Liver (tissue), 8 donors: ENCODE measurements at regions not wholly inside any gene's neighbourhood (a gene's known extent, or its start where the extent isn't known, plus 50 kb on each side); places are given as distances from the start of the nearest gene placed in this dataset.
"Not testable (repeated sequence)": the region's sequence is repeated elsewhere in the genome, so short reads cannot be mapped to it uniquely, and the experiment has no call there.

ENCODE experiments used
- DNase-seq: peaks from one replicate; pipeline ENCODE4 v3.0.0-alpha.2; 2017; ENCODE audit warnings: low spot score
- H3K27ac ChIP-seq, 2 donors: one replicate each; pipeline ENCODE4 v1.7.0; 2013; ENCODE audit warnings: inconsistent platforms in 2 of 2, low read length in 2 of 2, control low read depth in 1 of 2, low read depth in 1 of 2, mild to moderate bottlenecking in 1 of 2
- H3K27me3 ChIP-seq, 4 donors: one replicate each; pipeline versions ENCODE4 v1.6.1 to v1.7.0; 2013; ENCODE audit warnings: low read length in 3 of 4, inconsistent platforms in 1 of 4, mild to moderate bottlenecking in 1 of 4, moderate library complexity in 1 of 4; ENCODE audit not compliant: control insufficient read depth in 4 of 4, insufficient read depth in 4 of 4
- H3K36me3 ChIP-seq, 4 donors: one replicate each; pipeline versions ENCODE4 v1.6.1 to v1.7.0; 2013; ENCODE audit warnings: low read length in 3 of 4, mild to moderate bottlenecking in 3 of 4, low read depth in 1 of 4, moderate library complexity in 1 of 4; ENCODE audit not compliant: control insufficient read depth in 4 of 4, insufficient read depth in 3 of 4
- H3K4me1 ChIP-seq, 4 donors: one replicate each; pipeline versions ENCODE4 v1.6.1 to v1.7.0; 2013; ENCODE audit warnings: low read length in 3 of 4, mild to moderate bottlenecking in 3 of 4, moderate library complexity in 1 of 4; ENCODE audit not compliant: control insufficient read depth in 4 of 4, insufficient read depth in 4 of 4
- H3K4me3 ChIP-seq, 3 donors: one replicate each; pipeline versions ENCODE4 v1.6.1 to v1.7.0; 2013; ENCODE audit warnings: low read length in 3 of 3, control low read depth in 1 of 3, low read depth in 1 of 3, mild to moderate bottlenecking in 1 of 3
- H3K9ac ChIP-seq, 2 donors: one replicate each; pipeline ENCODE4 v1.7.0; 2013; ENCODE audit warnings: low read length in 2 of 2, mild to moderate bottlenecking in 2 of 2, moderate library complexity in 2 of 2, control low read depth in 1 of 2, low read depth in 1 of 2
- H3K9me3 ChIP-seq, 4 donors: one replicate each; pipeline versions ENCODE4 v1.6.1 to v1.7.0; 2013; ENCODE audit warnings: low read length in 3 of 4; ENCODE audit not compliant: control insufficient read depth in 4 of 4
- CTCF ChIP-seq: fragments of 150-350 bp; IDR thresholded peaks from 2 replicates; pipeline ENCODE4 v1.5.1; 2017; ENCODE audit warnings: improper control_type of control experiment, low read depth, low read length; ENCODE audit not compliant: missing input control
- HNF4A ChIP-seq, 2 donors: conservative IDR thresholded peaks; 2 replicates each; pipeline ENCODE4 v1.6.1; 2016; ENCODE audit warnings: antibody characterized with exemption in 2 of 2, mild to moderate bottlenecking in 2 of 2
- HNF4G ChIP-seq: IDR thresholded peaks from 2 replicates; pipeline ENCODE4 v1.6.1; 2016; ENCODE audit warnings: antibody characterized with exemption
- JUND ChIP-seq, 2 donors: IDR thresholded peaks; 2 replicates each; pipeline ENCODE4 v1.6.1; 2016; ENCODE audit warnings: antibody characterized with exemption in 2 of 2
- MAX ChIP-seq: IDR thresholded peaks from 2 replicates; pipeline ENCODE4 v1.6.1; 2016; ENCODE audit warnings: antibody characterized with exemption
- NR2F2 ChIP-seq: IDR thresholded peaks from 2 replicates; pipeline ENCODE4 v1.6.1; 2016; ENCODE audit warnings: antibody characterized with exemption
- RAD21 ChIP-seq, 2 donors: IDR thresholded peaks; 2 replicates each; pipeline ENCODE4 v1.6.1; 2016; ENCODE audit warnings: antibody characterized with exemption in 2 of 2, mild to moderate bottlenecking in 2 of 2
- RXRA ChIP-seq, 2 donors: IDR thresholded peaks; 2 replicates each; pipeline ENCODE4 v1.6.1; 2017 to 2018; ENCODE audit warnings: antibody characterized with exemption in 2 of 2, mild to moderate bottlenecking in 1 of 2
- SP1 ChIP-seq: IDR thresholded peaks from 2 replicates; pipeline ENCODE4 v1.6.1; 2018; ENCODE audit warnings: antibody characterized with exemption, mild to moderate bottlenecking
- ZBTB33 ChIP-seq: IDR thresholded peaks from 2 replicates; pipeline ENCODE4 v1.6.1; 2016; ENCODE audit warnings: antibody characterized with exemption
- whole genome bisulfite sequencing: extraction: QIAGEN DNeasy Blood & Tissue Kit; methylation state at CpG from one replicate; pipeline ENCODE4 v1.1.7; 2013; 5-methylcytosine and 5-hydroxymethylcytosine counted together
- donor health status: healthy.
- donor health status: healthy.
- donor health status: healthy.
- donor health status: healthy.
- donor health status: healthy.

GRCh38 chr16:29116207-29116606 lies 131.4 kb downstream of the LAT start:
- not testable (repeated sequence) for H3K27me3 ChIP-seq, H3K9me3 ChIP-seq, H3K4me3 ChIP-seq, H3K36me3 ChIP-seq, DNase-seq
- Histone ChIP-seq H3K27ac (peak overlapping the region; percentile 84 to 85), H3K4me1 (peaks cover 2 to 50% (median 20%) of the 10 kb centered on the region in 4 donors), H3K9ac (peak overlapping the region; percentile 50 to 60)
- 71% methylated on average over 12 of the region's 12 CpGs for WGBS

- H3K9ac ChIP-seq = peak overlapping the region; percentile 28 to 82
- peaks cover 2 to 50% (median 20%) of the 10 kb centered on the region in 4 donors for H3K4me1 ChIP-seq
- not testable (repeated sequence) for H3K4me3 ChIP-seq, DNase-seq, H3K9me3 ChIP-seq, H3K27me3 ChIP-seq, H3K36me3 ChIP-seq
- peak overlapping the region; percentile 84 to 85 for H3K27ac ChIP-seq
- WGBS = 27% methylated on average over 3 of the region's 3 CpGs
- peak; percentile 12 for TF ChIP-seq ZBTB33
Observed at GRCh38 chr16:29115802-29116141, 130.9 kb downstream of the LAT start.

- TF ChIP-seq SP1 (peak; percentile 79), RXRA (IDR thresholded peaks at IDR 0.05) (peak in 1 of 2 donors; percentile 36), CTCF (peak; percentile 56), HNF4A (conservative IDR thresholded peaks at IDR 0.05) (peak in 1 of 2 donors; percentile 80), JUND (IDR thresholded peaks at IDR 0.05) (peak in 1 of 2 donors; percentile 42), MAX (peak; percentile 15), HNF4G (peak; percentile 31), NR2F2 (peak; percentile 61), RAD21 (IDR thresholded peaks at IDR 0.05) (peak; percentile 83)
- H3K36me3 ChIP-seq = not testable (repeated sequence)
Observed at GRCh38 chr16:29114989-29115801, 130.3 kb downstream of the LAT start.

More at GRCh38 chr16:29114989-29115801, 130.3 kb downstream of the LAT start:
- Histone ChIP-seq H3K4me3 (peak overlapping the region in 2 of 3 donors; percentile 8 to 9), H3K9ac (peak overlapping the region; percentile 28 to 85), H3K4me1 (peaks cover 2 to 50% (median 20%) of the 10 kb centered on the region in 4 donors), H3K27ac (peak overlapping the region; percentile 85 to 96)
- whole genome bisulfite sequencing = 15% methylated on average over 26 of the region's 26 CpGs
- H3K9me3 ChIP-seq, H3K27me3 ChIP-seq: not testable (repeated sequence)
- DNase-seq = peak; percentile 46
